ENCODE measurements at regions not wholly inside any gene's neighbourhood (a gene's known extent, or its start where the extent isn't known, plus 50 kb on each side); places are given as distances from the start of the nearest gene placed in this dataset.

- no peaks in the 10 kb centered on the region for H3K36me3 ChIP-seq
- H3K4me3 ChIP-seq: no peak overlapping the region
- H3K9me3 ChIP-seq: no peaks in the 10 kb centered on the region
- ATAC-seq: no peak
- no peak for TF ChIP-seq EP300 (IDR thresholded peaks at IDR 0.05)
- TF ChIP-seq CTCF (IDR thresholded peaks at IDR 0.05): no peak
- TF ChIP-seq POLR2A (IDR thresholded peaks at IDR 0.05): no peak
- no peak for TF ChIP-seq POLR2AphosphoS5 (IDR thresholded peaks at IDR 0.05)
- WGBS, 2 donors (ENCODE audit: low coverage in 1 of 2): 67 to 93% methylated on average over 2 of the region's 2 CpGs
- no peaks in the 10 kb centered on the region for H3K27me3 ChIP-seq
- no peaks in the 10 kb centered on the region for H3K4me1 ChIP-seq
- H3K27ac ChIP-seq: no peak overlapping the region
These were observed 1050.4 kb downstream of the EFNB2 start for GRCh38 chr13:105485081-105485480.

- ATAC-seq: no peak
- no peak for TF ChIP-seq POLR2AphosphoS5 (IDR thresholded peaks at IDR 0.05)
- TF ChIP-seq EP300 (IDR thresholded peaks at IDR 0.05): no peak
- TF ChIP-seq POLR2A (IDR thresholded peaks at IDR 0.05): no peak
- TF ChIP-seq CTCF (IDR thresholded peaks at IDR 0.05): no peak
- H3K9me3 ChIP-seq: no peaks in the 10 kb centered on the region
- H3K27ac ChIP-seq: no peak overlapping the region
- no peak overlapping the region for H3K4me3 ChIP-seq
- WGBS, 2 donors (ENCODE audit: low coverage in 1 of 2): 64 to 83% methylated on average over 1 to 2 of the region's 2 CpGs
- no peaks in the 10 kb centered on the region for H3K27me3 ChIP-seq
- no peaks in the 10 kb centered on the region for H3K36me3 ChIP-seq
- no peaks in the 10 kb centered on the region for H3K4me1 ChIP-seq
These were observed 1060.4 kb downstream of the EFNB2 start for GRCh38 chr13:105474983-105475610.

DNA sequence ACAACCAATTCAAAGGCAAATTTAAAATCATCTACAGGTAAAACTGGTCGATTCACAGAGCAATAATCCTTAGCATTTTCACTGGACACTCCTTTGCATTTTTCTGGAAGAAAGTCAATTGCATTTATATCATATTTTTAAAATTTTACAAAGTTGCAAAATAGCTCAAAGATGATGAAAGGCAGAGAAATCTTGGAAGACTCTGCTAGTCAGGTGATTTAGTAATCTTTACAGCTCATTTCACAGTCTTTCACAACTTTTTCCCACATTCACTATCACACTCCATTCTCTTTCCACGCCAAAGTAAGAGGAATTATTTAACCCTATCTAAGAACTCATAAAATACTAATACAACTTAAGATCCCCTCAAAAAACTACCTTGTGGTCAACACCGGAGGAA is 1063.8 kb downstream of the EFNB2 start:
- H3K4me1 ChIP-seq: no peaks in the 10 kb centered on the region
- no peak overlapping the region for H3K4me3 ChIP-seq
- no peak for ATAC-seq
- 78 to 82% methylated on average over 2 to 3 of the region's 3 CpGs for WGBS, 2 donors (ENCODE audit: low coverage in 1 of 2)
- no peak for TF ChIP-seq POLR2AphosphoS5 (IDR thresholded peaks at IDR 0.05)
- no peak for TF ChIP-seq POLR2A (IDR thresholded peaks at IDR 0.05)
- no peak for TF ChIP-seq CTCF (IDR thresholded peaks at IDR 0.05)
- TF ChIP-seq EP300 (IDR thresholded peaks at IDR 0.05): no peak
- H3K27ac ChIP-seq: no peak overlapping the region
- no peaks in the 10 kb centered on the region for H3K36me3 ChIP-seq
- H3K9me3 ChIP-seq: no peaks in the 10 kb centered on the region
- no peaks in the 10 kb centered on the region for H3K27me3 ChIP-seq

DNA sequence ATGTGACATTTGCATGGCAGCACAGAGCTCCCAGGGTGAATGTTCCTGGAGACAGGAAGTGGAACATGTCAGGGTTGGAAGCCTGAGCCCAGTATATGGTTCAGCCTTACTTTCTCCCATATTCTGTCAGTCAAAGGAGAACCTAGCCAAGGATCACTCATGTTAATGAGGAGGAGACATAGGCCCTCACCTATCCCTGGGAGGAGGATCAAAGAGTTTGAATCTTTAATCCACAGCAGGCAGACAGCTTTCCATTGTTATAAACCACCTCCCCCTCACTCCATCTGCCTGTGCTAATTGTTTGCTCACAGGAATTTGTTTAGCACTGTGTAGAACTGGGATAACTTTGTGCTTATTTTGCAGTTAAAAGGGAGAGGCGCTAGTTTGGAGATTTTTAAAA is 1069.1 kb downstream of the EFNB2 start:
- TF ChIP-seq POLR2A (IDR thresholded peaks at IDR 0.05) (no peak), EP300 (IDR thresholded peaks at IDR 0.05) (no peak), CTCF (IDR thresholded peaks at IDR 0.05) (no peak), POLR2AphosphoS5 (IDR thresholded peaks at IDR 0.05) (no peak)

GRCh38 chr13:105465745-105466144 is 1069.7 kb downstream of the EFNB2 start, which contains the start of gene DAOA:
Gene DAOA, plus strand, starts transcription at chr13:105466045.
- Histone ChIP-seq H3K36me3 (no peaks in the 10 kb centered on the region), H3K27me3 (no peaks in the 10 kb centered on the region), H3K9me3 (no peaks in the 10 kb centered on the region), H3K4me1 (no peaks in the 10 kb centered on the region), H3K27ac (no peak within 1 kb of the TSS), H3K4me3 (no peak within 1 kb of the TSS)
- 81% methylated on average over 1 of the region's 1 CpG for WGBS, 2 donors (ENCODE audit: low coverage in 1 of 2)
- no peak for ATAC-seq
- TF ChIP-seq POLR2AphosphoS5 (IDR thresholded peaks at IDR 0.05) (no peak), POLR2A (IDR thresholded peaks at IDR 0.05) (no peak), CTCF (IDR thresholded peaks at IDR 0.05) (no peak), EP300 (IDR thresholded peaks at IDR 0.05) (no peak)

More for the DNA sequence above, 1069.1 kb downstream of the EFNB2 start:
- Histone ChIP-seq H3K4me3 (no peak overlapping the region), H3K36me3 (no peaks in the 10 kb centered on the region), H3K9me3 (no peaks in the 10 kb centered on the region), H3K27ac (no peak overlapping the region), H3K27me3 (no peaks in the 10 kb centered on the region), H3K4me1 (no peaks in the 10 kb centered on the region)
- WGBS, 2 donors (ENCODE audit: low coverage in 1 of 2): 86 to 100% methylated on average over 1 of the region's 1 CpG
- ATAC-seq: no peak

All from gastroesophageal sphincter (tissue), 4 donors.